ENCODE measurements at regions not wholly inside any gene's neighbourhood (a gene's known extent, or its start where the extent isn't known, plus 50 kb on each side); places are given as distances from the start of the nearest gene placed in this dataset.

- TF ChIP-seq CTCF (IDR thresholded peaks at IDR 0.05; ENCODE audit: control insufficient read depth, extremely low read depth, insufficient read depth): no peak
- no peak for DNase-seq (ENCODE audit: low read depth)
- no peak overlapping the region for H3K4me3 ChIP-seq (ENCODE audit: low read depth, low read length)
Measured at GRCh38 chr1:238088560-238089290, 198.0 kb upstream of the ZP4 start.

GRCh38 chr1:238073991-238074390, 183.3 kb upstream of the ZP4 start:
- H3K4me3 ChIP-seq (ENCODE audit: low read depth, low read length): no peak overlapping the region
- DNase-seq (ENCODE audit: low read depth): no peak
- TF ChIP-seq CTCF (IDR thresholded peaks at IDR 0.05; ENCODE audit: control insufficient read depth, extremely low read depth, insufficient read depth): no peak

GRCh38 chr1:238071061-238071460, 180.3 kb upstream of the ZP4 start:
- H3K4me3 ChIP-seq (ENCODE audit: low read depth, low read length): no peak overlapping the region
- TF ChIP-seq CTCF (IDR thresholded peaks at IDR 0.05; ENCODE audit: control insufficient read depth, extremely low read depth, insufficient read depth): no peak
- no peak for DNase-seq (ENCODE audit: low read depth)

- TF ChIP-seq CTCF (IDR thresholded peaks at IDR 0.05; ENCODE audit: control insufficient read depth, extremely low read depth, insufficient read depth): no peak
- H3K4me3 ChIP-seq (ENCODE audit: low read depth, low read length): no peak overlapping the region
- no peak for DNase-seq (ENCODE audit: low read depth)
Measured at GRCh38 chr1:238063454-238063853, 172.7 kb upstream of the ZP4 start.

GRCh38 chr1:238061967-238062613, 171.4 kb upstream of the ZP4 start:
- no peak for TF ChIP-seq CTCF (IDR thresholded peaks at IDR 0.05; ENCODE audit: control insufficient read depth, extremely low read depth, insufficient read depth)
- H3K4me3 ChIP-seq (ENCODE audit: low read depth, low read length): no peak overlapping the region
- DNase-seq (ENCODE audit: low read depth): no peak

- no peak overlapping the region for H3K4me3 ChIP-seq (ENCODE audit: low read depth, low read length)
- no peak for TF ChIP-seq CTCF (IDR thresholded peaks at IDR 0.05; ENCODE audit: control insufficient read depth, extremely low read depth, insufficient read depth)
- no peak for DNase-seq (ENCODE audit: low read depth)
Measured at GRCh38 chr1:238060061-238060460, 169.3 kb upstream of the ZP4 start.
